Osteoblast (primary cell): ENCODE measurements at regions not wholly inside any gene's neighbourhood (a gene's known extent, or its start where the extent isn't known, plus 50 kb on each side); places are given as distances from the start of the nearest gene placed in this dataset.
A peak's percentile ranks its signal among the peaks of the same experiment; 100 is the strongest.

Experiments
- DNase-seq: peaks from one replicate; pipeline ENCODE4 v3.0.0; 2011; ENCODE audit warnings: low spot score, mixed read lengths; ENCODE audit not compliant: insufficient read length; ENCODE audit errors: missing footprints
- H2AFZ ChIP-seq: 2 replicates; pipeline ENCODE4 v1.6.0; 2011; ENCODE audit warnings: mild to moderate bottlenecking, low read length
- H3K27ac ChIP-seq: 2 replicates; pipeline ENCODE4 v1.5.1; 2011; ENCODE audit warnings: mild to moderate bottlenecking, low read depth, low read length, moderate library complexity
- H3K27me3 ChIP-seq: 2 replicates; pipeline ENCODE4 v1.6.0; 2012; ENCODE audit warnings: mild to moderate bottlenecking, control low read depth, inconsistent platforms, low read length, moderate library complexity; ENCODE audit not compliant: insufficient read depth
- H3K36me3 ChIP-seq: 2 replicates; pipeline ENCODE4 v1.5.1; 2011; ENCODE audit warnings: mild to moderate bottlenecking, low read length, control low read depth, moderate library complexity; ENCODE audit not compliant: insufficient read depth
- H3K4me1 ChIP-seq: 2 replicates; pipeline ENCODE4 v1.5.1; 2011; ENCODE audit warnings: mild to moderate bottlenecking, low read length, control low read depth, moderate library complexity; ENCODE audit not compliant: insufficient read depth
- H3K4me2 ChIP-seq: 2 replicates; pipeline ENCODE4 v1.6.0; 2011; ENCODE audit warnings: mild to moderate bottlenecking, low read length; ENCODE audit not compliant: insufficient read depth
- H3K4me3 ChIP-seq: fragments of 200-600 bp; sonication (generic); 3 replicates; pipeline ENCODE4 v1.5.1; 2012; ENCODE audit warnings: mild to moderate bottlenecking, low read length, inconsistent platforms; ENCODE audit not compliant: insufficient read depth
- H3K79me2 ChIP-seq: 2 replicates; pipeline ENCODE4 v1.6.0; 2012; ENCODE audit warnings: mild to moderate bottlenecking, low read length, control low read depth, inconsistent platforms; ENCODE audit not compliant: insufficient read depth
- H3K9me3 ChIP-seq: 2 replicates; pipeline ENCODE4 v1.5.1; 2011; ENCODE audit warnings: low read depth, low read length, control low read depth
- H4K20me1 ChIP-seq: 2 replicates; pipeline ENCODE4 v1.6.0; 2012; ENCODE audit warnings: mild to moderate bottlenecking, low read length, control low read depth; ENCODE audit not compliant: insufficient read depth
- CTCF ChIP-seq: IDR thresholded peaks from 2 replicates; pipeline ENCODE4 v1.5.1; 2011; ENCODE audit warnings: mild to moderate bottlenecking, low read depth, low read length, moderate library complexity; ENCODE audit errors: extremely low read depth

DNA sequence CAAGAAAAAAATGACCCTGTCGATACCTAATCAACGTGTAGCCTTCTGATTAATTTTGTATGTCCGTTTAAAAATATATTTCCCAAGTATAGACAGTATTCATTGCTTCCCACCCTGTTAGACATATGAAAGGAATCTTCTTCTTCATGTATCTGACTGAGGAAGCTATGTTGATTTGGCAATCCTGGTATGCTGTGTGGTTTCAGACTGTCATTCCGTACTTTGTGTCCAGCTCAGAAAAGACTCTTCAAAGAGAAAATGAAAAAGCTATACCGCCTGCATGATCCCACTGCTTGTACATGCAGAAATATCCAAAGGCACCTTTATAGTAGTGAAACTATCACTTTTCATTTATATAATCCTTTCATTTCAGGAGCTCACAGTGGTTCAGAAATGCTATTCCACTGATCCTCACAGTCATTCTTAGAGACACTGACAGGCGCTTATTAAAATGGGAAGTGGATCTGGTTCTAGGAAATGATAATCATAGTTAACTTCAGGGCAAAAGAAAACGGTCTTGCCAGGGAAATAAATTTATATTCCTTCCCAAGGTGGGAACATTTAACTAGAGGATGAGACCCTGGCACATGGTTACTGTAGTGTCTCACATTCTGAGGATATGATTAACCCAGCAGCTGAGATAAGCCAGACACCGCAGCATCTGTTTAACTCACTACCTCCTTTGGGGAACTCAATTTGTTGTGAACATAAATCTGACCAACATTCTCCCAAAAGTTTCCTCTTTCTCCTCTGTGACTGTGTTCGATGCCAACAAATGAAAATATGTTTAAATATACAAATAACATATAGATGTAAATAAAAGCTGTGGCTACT lies 599.2 kb upstream of the LUZP2 start:
- no peak for DNase-seq
- Histone ChIP-seq H3K27me3 (no peaks in the 10 kb centered on the region), H3K4me2 (peak overlapping the region; percentile 76), H3K36me3 (no peaks in the 10 kb centered on the region), H3K79me2 (no peaks in the 10 kb centered on the region), H3K9me3 (no peaks in the 10 kb centered on the region), H3K27ac (peak overlapping the region; percentile 82), H3K4me3 (peak overlapping the region; percentile 36), H2AFZ (peak overlapping the region; percentile 20), H3K4me1 (peaks cover 21% of the 10 kb centered on the region), H4K20me1 (no peaks in the 10 kb centered on the region)
- no peak for TF ChIP-seq CTCF

DNA sequence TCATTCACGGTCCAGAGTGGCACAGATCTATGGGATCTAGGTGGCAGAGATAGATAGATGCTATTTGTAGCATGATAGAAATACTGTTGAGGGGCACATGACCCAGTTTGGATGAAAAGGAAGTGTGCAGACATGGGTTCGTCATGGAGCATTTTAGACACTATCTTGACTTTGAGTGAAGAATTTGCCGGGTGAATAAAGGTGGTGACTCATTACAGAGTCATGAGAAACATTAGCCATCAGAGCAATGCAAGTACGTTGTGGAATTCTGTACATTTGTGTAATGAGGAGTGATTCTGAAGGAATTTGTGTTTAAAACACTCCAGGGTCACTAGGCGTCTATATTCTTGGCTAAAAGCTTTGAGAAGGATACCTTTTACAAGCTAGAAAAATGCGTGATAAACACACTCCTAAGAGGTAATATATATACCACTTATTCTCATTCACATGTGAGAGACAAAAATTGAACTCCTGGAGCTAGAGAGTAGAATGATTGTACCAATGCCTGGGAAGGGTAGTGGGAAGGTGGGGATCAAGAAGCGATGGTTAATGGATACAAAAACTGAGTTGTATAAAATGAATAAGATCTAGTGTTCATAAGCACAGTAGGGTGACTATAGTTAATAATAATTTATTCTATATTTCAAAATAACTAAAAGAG lies 593.7 kb upstream of the LUZP2 start:
- Histone ChIP-seq H3K36me3 (no peaks in the 10 kb centered on the region), H3K4me1 (peaks cover 21% of the 10 kb centered on the region), H4K20me1 (no peaks in the 10 kb centered on the region), H3K9me3 (no peaks in the 10 kb centered on the region), H3K27ac (peak overlapping the region; percentile 85), H3K79me2 (no peaks in the 10 kb centered on the region), H3K27me3 (no peaks in the 10 kb centered on the region), H2AFZ (peak overlapping the region; percentile 2), H3K4me3 (no peak overlapping the region), H3K4me2 (peak overlapping the region; percentile 33)
- no peak for DNase-seq
- TF ChIP-seq CTCF: no peak

GRCh38 chr11:23919455-23919854 lies 577.4 kb upstream of the LUZP2 start:
- Histone ChIP-seq H3K36me3 (no peaks in the 10 kb centered on the region), H3K4me2 (no peak overlapping the region), H3K27ac (no peak overlapping the region), H3K9me3 (no peaks in the 10 kb centered on the region), H3K4me1 (no peaks in the 10 kb centered on the region), H3K79me2 (no peaks in the 10 kb centered on the region), H3K27me3 (no peaks in the 10 kb centered on the region), H2AFZ (no peak overlapping the region), H3K4me3 (no peak overlapping the region), H4K20me1 (no peaks in the 10 kb centered on the region)
- no peak for DNase-seq
- no peak for TF ChIP-seq CTCF

DNA sequence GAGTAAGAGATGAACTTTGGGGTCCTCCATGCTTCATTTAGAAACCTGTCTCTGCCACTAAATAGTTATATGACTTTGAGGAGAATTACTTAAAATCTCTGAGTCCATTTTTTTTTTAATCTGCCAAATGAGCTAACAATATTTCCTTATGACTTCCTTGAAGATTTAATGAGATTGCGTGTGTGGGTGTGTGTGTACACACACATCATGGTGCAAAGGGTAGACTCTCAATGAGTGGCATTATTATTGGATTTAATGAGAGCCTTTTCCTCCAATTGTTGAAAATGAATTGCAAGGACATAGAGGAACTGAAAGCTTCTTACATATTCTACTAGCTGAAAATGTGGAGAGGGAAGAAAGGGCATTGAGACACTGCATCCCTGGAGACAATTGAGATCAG lies 573.5 kb upstream of the LUZP2 start:
- Histone ChIP-seq H3K79me2 (no peaks in the 10 kb centered on the region), H3K4me2 (no peak overlapping the region), H3K27me3 (no peaks in the 10 kb centered on the region), H3K9me3 (no peaks in the 10 kb centered on the region), H3K4me3 (no peak overlapping the region), H2AFZ (no peak overlapping the region), H3K27ac (no peak overlapping the region), H4K20me1 (no peaks in the 10 kb centered on the region), H3K36me3 (no peaks in the 10 kb centered on the region), H3K4me1 (no peaks in the 10 kb centered on the region)
- no peak for DNase-seq
- TF ChIP-seq CTCF: no peak
